ENCODE measurements at regions not wholly inside any gene's neighbourhood (a gene's known extent, or its start where the extent isn't known, plus 50 kb on each side); places are given as distances from the start of the nearest gene placed in this dataset.
"Not testable (repeated sequence)": the region's sequence is repeated elsewhere in the genome, so short reads cannot be mapped to it uniquely, and the experiment has no call there.

DNA sequence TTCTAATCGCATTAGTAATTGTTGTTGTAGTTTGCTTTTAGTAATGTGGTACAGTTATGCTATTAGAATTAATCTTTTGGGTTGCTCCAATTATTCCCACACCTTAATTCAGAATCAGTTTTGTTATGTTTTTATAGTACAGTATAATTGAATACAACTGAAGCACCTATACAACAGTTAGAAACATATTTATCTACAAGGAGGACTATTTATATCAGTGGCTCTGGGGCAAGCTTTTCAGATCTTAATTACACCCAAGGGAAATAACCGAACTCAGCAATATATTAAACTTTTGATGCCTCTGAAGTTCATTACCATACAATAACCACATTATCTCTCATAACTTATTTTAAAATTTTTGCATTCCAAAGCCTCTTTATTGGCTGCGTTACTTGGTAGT, 74.4 kb downstream of the LHX9 start:
- TF ChIP-seq, protein P1, sequence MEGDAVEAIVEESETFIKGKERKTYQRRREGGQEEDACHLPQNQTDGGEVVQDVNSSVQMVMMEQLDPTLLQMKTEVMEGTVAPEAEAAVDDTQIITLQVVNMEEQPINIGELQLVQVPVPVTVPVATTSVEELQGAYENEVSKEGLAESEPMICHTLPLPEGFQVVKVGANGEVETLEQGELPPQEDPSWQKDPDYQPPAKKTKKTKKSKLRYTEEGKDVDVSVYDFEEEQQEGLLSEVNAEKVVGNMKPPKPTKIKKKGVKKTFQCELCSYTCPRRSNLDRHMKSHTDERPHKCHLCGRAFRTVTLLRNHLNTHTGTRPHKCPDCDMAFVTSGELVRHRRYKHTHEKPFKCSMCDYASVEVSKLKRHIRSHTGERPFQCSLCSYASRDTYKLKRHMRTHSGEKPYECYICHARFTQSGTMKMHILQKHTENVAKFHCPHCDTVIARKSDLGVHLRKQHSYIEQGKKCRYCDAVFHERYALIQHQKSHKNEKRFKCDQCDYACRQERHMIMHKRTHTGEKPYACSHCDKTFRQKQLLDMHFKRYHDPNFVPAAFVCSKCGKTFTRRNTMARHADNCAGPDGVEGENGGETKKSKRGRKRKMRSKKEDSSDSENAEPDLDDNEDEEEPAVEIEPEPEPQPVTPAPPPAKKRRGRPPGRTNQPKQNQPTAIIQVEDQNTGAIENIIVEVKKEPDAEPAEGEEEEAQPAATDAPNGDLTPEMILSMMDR (IDR thresholded peaks at IDR 0.05) = no peak
- TF ChIP-seq POLR2A (IDR thresholded peaks at IDR 0.05) = no peak
- WGBS, 4 donors = 71 to 76% (median 73%) methylated on average over 3 of the region's 3 CpGs
- no peaks in the 10 kb centered on the region for H3K9me3 ChIP-seq
- no peaks in the 10 kb centered on the region for H3K27me3 ChIP-seq
- intact Hi-C loops (cut with DNase I) = no loop called here
- no peak overlapping the region for H3K27ac ChIP-seq
- H3K4me3 ChIP-seq = no peak overlapping the region
- DNase-seq = no peak
- no peaks in the 10 kb centered on the region for H3K36me3 ChIP-seq
- no peak for ATAC-seq
- H3K4me1 ChIP-seq = no peaks in the 10 kb centered on the region

DNA sequence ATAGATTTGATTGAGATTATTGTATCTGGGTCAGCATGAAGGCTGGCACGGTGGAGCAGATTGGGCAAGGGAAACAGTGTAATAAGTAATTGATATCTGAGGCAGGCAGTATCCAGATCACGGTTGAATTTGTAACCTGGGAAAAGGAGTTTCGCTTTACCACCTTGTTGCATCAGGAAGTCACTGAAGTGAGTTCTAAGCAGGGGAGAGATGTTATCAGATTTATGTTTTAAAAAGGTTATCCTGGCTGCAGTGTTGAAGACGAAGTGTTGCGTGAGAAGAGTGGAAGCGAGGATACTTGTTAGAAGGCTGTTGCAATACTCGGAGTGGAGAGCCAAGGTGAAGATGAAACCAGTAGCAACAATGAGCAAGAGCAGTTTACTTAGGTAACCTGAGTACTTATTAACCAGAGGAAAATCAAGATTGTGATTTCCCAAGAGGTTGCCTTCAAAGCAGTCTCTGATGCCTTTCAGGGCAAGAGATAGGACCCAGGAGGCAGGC, 77.8 kb downstream of the LHX9 start:
- H3K36me3 ChIP-seq = no peaks in the 10 kb centered on the region
- H3K27me3 ChIP-seq = no peaks in the 10 kb centered on the region
- DNase-seq (no peak), ATAC-seq (no peak)
- H3K4me1 ChIP-seq = no peaks in the 10 kb centered on the region
- H3K9me3 ChIP-seq = no peaks in the 10 kb centered on the region
- no peak overlapping the region for H3K4me3 ChIP-seq
- WGBS, 4 donors = 91 to 93% (median 92%) methylated on average over 7 of the region's 7 CpGs
- TF ChIP-seq POLR2A (IDR thresholded peaks at IDR 0.05) = no peak
- TF ChIP-seq, protein P1 (IDR thresholded peaks at IDR 0.05) = no peak
- H3K27ac ChIP-seq = no peak overlapping the region
- intact Hi-C loops (cut with DNase I) = no loop called here

DNA sequence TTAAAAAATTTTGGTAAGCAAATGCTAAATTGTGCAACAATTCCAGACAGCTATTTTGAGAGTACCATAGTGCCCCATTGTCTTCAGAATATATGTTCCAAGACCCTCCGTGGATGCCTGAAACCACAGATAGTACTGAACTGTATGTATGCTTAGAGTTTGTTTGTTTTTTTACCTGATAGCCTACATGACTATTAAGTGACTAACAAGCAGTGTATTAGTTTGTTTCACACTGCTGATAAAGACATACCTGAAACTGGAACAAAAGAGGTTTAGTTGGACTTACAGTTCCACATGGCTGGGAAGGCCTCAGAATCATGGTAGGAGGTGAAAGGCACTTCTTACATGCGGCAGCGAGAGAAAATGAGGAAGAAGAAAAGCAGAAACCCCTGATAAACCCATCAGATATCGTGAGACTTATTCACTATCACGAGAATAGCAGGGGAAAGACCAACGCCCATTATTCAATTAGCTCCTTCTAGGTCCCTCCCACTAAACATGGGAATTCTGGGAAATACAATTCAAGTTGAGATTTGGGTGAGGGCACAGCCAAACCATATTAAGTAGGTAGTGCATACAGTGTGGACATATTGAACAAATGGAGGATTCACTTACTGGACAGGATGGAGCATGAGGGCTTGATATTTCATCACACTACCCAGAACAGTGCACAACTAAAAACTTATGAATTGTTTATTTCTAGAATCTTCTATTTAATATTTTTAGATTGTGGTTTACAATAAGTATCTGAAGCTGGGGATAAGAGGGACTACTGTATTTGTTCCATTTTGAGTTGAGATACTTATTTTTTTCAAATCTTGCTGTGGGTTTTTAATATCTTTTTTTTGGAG, 78.5 kb downstream of the LHX9 start:
- Histone ChIP-seq H3K27me3 (no peaks in the 10 kb centered on the region), H3K9me3 (no peaks in the 10 kb centered on the region), H3K4me3 (no peak overlapping the region), H3K36me3 (no peaks in the 10 kb centered on the region), H3K4me1 (no peaks in the 10 kb centered on the region), H3K27ac (no peak overlapping the region)
- ATAC-seq (no peak), DNase-seq (no peak)
- 83 to 88% (median 86%) methylated on average over 6 of the region's 6 CpGs for WGBS, 4 donors
- intact Hi-C loops (cut with DNase I) = no loop called here
- TF ChIP-seq, protein P1 (IDR thresholded peaks at IDR 0.05) = no peak
- TF ChIP-seq POLR2A (IDR thresholded peaks at IDR 0.05) = no peak

DNA sequence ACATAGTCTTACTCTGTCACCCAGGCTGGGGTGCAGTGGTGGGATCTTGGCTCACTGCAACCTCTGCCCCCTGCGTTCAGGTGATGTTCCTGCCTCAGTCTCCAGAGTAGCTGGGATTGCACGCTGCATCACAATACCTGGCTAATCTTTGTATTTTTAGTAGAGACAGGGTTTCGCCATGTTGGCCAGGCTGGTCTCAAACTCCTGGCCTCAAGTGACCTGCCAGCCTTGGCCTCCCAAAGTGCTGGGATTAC, 79.0 kb downstream of the LHX9 start:
- ATAC-seq; DNase-seq; H3K27ac ChIP-seq; H3K27me3 ChIP-seq; H3K9me3 ChIP-seq; intact Hi-C loops (cut with DNase I); H3K4me1 ChIP-seq; H3K4me3 ChIP-seq; H3K36me3 ChIP-seq: not testable (repeated sequence)
- WGBS, 4 donors = 90 to 98% (median 95%) methylated on average over 3 of the region's 3 CpGs

DNA sequence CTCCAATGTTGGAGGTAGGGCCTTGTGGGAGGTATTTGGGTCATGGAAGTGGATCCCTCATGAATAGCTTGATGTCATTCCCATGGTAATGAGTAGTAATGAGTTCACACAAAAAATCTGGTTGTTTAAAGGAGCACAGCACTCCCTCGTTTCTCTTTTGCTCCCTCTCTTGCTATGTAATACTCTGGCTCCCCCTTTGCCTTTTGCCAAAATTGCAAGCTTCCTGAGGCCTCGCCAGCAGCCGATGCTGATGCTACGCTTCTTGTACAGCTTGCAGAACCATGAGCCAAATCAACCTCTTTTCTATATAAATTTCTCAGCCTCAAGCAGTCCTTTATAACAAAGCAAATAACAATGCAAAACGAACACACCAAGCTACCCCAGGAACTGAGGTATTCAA, 80.9 kb downstream of the LHX9 start:
- no peak for ATAC-seq
- Histone ChIP-seq H3K27me3 (no peaks in the 10 kb centered on the region), H3K4me1 (no peaks in the 10 kb centered on the region), H3K36me3 (no peaks in the 10 kb centered on the region), H3K27ac (no peak overlapping the region), H3K9me3 (no peaks in the 10 kb centered on the region), H3K4me3 (no peak overlapping the region)
- DNase-seq = no peak
- TF ChIP-seq, protein P1 (IDR thresholded peaks at IDR 0.05) = no peak
- TF ChIP-seq POLR2A (IDR thresholded peaks at IDR 0.05) = no peak
- 63 to 77% (median 66%) methylated on average over 5 of the region's 5 CpGs for WGBS, 4 donors
- intact Hi-C loops (cut with DNase I) = no loop called here
